ENCODE measurements at regions not wholly inside any gene's neighbourhood (a gene's known extent, or its start where the extent isn't known, plus 50 kb on each side); places are given as distances from the start of the nearest gene placed in this dataset.
A peak's percentile ranks its signal among the peaks of the same experiment; 100 is the strongest.
"Not testable (repeated sequence)": the region's sequence is repeated elsewhere in the genome, so short reads cannot be mapped to it uniquely, and the experiment has no call there.

- H3K4me3 ChIP-seq (replicated peaks; ENCODE audit: low read depth, low read length): no peak overlapping the region
- TF ChIP-seq CTCF (IDR thresholded peaks at IDR 0.05; ENCODE audit: low read length, missing control alignments): no peak
- no peak for DNase-seq (ENCODE audit: low read depth)
Measured at GRCh38 chr12:83613586-83614110, 926.9 kb downstream of the TMTC2 start.

- no peak for DNase-seq (ENCODE audit: low read depth)
- TF ChIP-seq CTCF (IDR thresholded peaks at IDR 0.05; ENCODE audit: low read length, missing control alignments): no peak
Measured at GRCh38 chr12:83603106-83603505, 916.4 kb downstream of the TMTC2 start.

GRCh38 chr12:83575326-83575725 lies 888.6 kb downstream of the TMTC2 start:
- no peak overlapping the region for H3K4me3 ChIP-seq (replicated peaks; ENCODE audit: low read depth, low read length)
- no peak for DNase-seq (ENCODE audit: low read depth)
- no peak for TF ChIP-seq CTCF (IDR thresholded peaks at IDR 0.05; ENCODE audit: low read length, missing control alignments)

More at GRCh38 chr12:83603106-83603505, 916.4 kb downstream of the TMTC2 start:
- H3K4me3 ChIP-seq (replicated peaks; ENCODE audit: low read depth, low read length): no peak overlapping the region

- H3K4me3 ChIP-seq (replicated peaks; ENCODE audit: low read depth, low read length): no peak overlapping the region
- TF ChIP-seq CTCF (IDR thresholded peaks at IDR 0.05; ENCODE audit: low read length, missing control alignments): no peak
- no peak for DNase-seq (ENCODE audit: low read depth)
Measured at GRCh38 chr12:83574142-83574541, 887.4 kb downstream of the TMTC2 start.

- H3K4me3 ChIP-seq (replicated peaks; ENCODE audit: low read depth, low read length): no peak overlapping the region
- peak; percentile 1 for DNase-seq (ENCODE audit: low read depth)
- TF ChIP-seq CTCF (IDR thresholded peaks at IDR 0.05; ENCODE audit: low read length, missing control alignments): no peak
Measured at GRCh38 chr12:83573671-83574070, 887.0 kb downstream of the TMTC2 start.

- H3K4me3 ChIP-seq (replicated peaks; ENCODE audit: low read depth, low read length): no peak overlapping the region
- no peak for DNase-seq (ENCODE audit: low read depth)
- TF ChIP-seq CTCF (IDR thresholded peaks at IDR 0.05; ENCODE audit: low read length, missing control alignments): no peak
Measured at GRCh38 chr12:83559650-83560049, 872.9 kb downstream of the TMTC2 start.

- not testable (repeated sequence) for H3K4me3 ChIP-seq (replicated peaks; ENCODE audit: low read depth, low read length); DNase-seq (ENCODE audit: low read depth)
Measured at GRCh38 chr12:83556040-83556439, 869.3 kb downstream of the TMTC2 start.
